NCI-H774 (cell line): ENCODE measurements at regions not wholly inside any gene's neighbourhood (a gene's known extent, or its start where the extent isn't known, plus 50 kb on each side); places are given as distances from the start of the nearest gene placed in this dataset.
"Not testable (repeated sequence)": the region's sequence is repeated elsewhere in the genome, so short reads cannot be mapped to it uniquely, and the experiment has no call there.

Experiments
- DNase-seq: peaks from one replicate; lab custom pipeline; 2025; lab: John Stamatoyannopoulos, UW

- no peak for DNase-seq
These were observed 382.5 kb upstream of the TENM3 start for GRCh38 chr4:181860668-181861067.

GRCh38 chr4:181863856-181864255 lies 379.3 kb upstream of the TENM3 start:
- no peak for DNase-seq

GRCh38 chr4:181870326-181870725 lies 372.9 kb upstream of the TENM3 start:
- DNase-seq: no peak

- no peak for DNase-seq
These were observed 368.6 kb upstream of the TENM3 start for GRCh38 chr4:181874602-181875001.

- no peak for DNase-seq
These were observed 365.8 kb upstream of the TENM3 start for GRCh38 chr4:181877329-181877848.

GRCh38 chr4:181890031-181890430 lies 353.2 kb upstream of the TENM3 start:
- no peak for DNase-seq

- DNase-seq: no peak
These were observed 352.3 kb upstream of the TENM3 start for GRCh38 chr4:181890911-181891310.

- DNase-seq: no peak
These were observed 346.6 kb upstream of the TENM3 start for GRCh38 chr4:181896614-181897013.

GRCh38 chr4:181897935-181898334 lies 345.3 kb upstream of the TENM3 start:
- DNase-seq: no peak

- not testable (repeated sequence) for DNase-seq
These were observed 340.8 kb upstream of the TENM3 start for GRCh38 chr4:181902404-181902803.

GRCh38 chr4:181905708-181906107 lies 337.5 kb upstream of the TENM3 start:
- DNase-seq: no peak

- DNase-seq: no peak
These were observed 335.0 kb upstream of the TENM3 start for GRCh38 chr4:181908168-181908567.

- no peak for DNase-seq
These were observed 333.8 kb upstream of the TENM3 start for GRCh38 chr4:181909368-181909767.

GRCh38 chr4:181911420-181911819 lies 331.8 kb upstream of the TENM3 start:
- no peak for DNase-seq

GRCh38 chr4:181933471-181933870 lies 309.7 kb upstream of the TENM3 start:
- DNase-seq: no peak

- no peak for DNase-seq
These were observed 304.6 kb upstream of the TENM3 start for GRCh38 chr4:181938631-181939030.

- DNase-seq: no peak
These were observed 303.8 kb upstream of the TENM3 start for GRCh38 chr4:181939199-181939945.

- peak; percentile 3 for DNase-seq
These were observed 298.7 kb upstream of the TENM3 start for GRCh38 chr4:181944527-181944926.

- no peak for DNase-seq
These were observed 296.3 kb upstream of the TENM3 start for GRCh38 chr4:181946902-181947301.

GRCh38 chr4:181948839-181949382 lies 294.3 kb upstream of the TENM3 start:
- DNase-seq: no peak

GRCh38 chr4:181949704-181950312 lies 293.4 kb upstream of the TENM3 start:
- no peak for DNase-seq

- DNase-seq: no peak
These were observed 292.7 kb upstream of the TENM3 start for GRCh38 chr4:181950372-181951127.

GRCh38 chr4:181951265-181951664 lies 291.9 kb upstream of the TENM3 start:
- DNase-seq: no peak
